H4 (cell line): ENCODE measurements at regions not wholly inside any gene's neighbourhood (a gene's known extent, or its start where the extent isn't known, plus 50 kb on each side); places are given as distances from the start of the nearest gene placed in this dataset.
A peak's percentile ranks its signal among the peaks of the same experiment; 100 is the strongest.

Experiments
- DNase-seq: peaks from one replicate; pipeline ENCODE4 v3.0.0-alpha.2; 2015; ENCODE audit warnings: low spot score

GRCh38 chr6:155599160-155599559, 143.5 kb upstream of the NOX3 start:
- no peak for DNase-seq

GRCh38 chr6:155595284-155595683, 139.6 kb upstream of the NOX3 start:
- DNase-seq, result peak; percentile 8

- DNase-seq, result no peak
These were observed 136.1 kb upstream of the NOX3 start for GRCh38 chr6:155591741-155592140.

- no peak for DNase-seq
These were observed 133.6 kb upstream of the NOX3 start for GRCh38 chr6:155589190-155589589.

- no peak for DNase-seq
These were observed 132.2 kb upstream of the NOX3 start for GRCh38 chr6:155587817-155588216.

GRCh38 chr6:155586090-155586489, 130.5 kb upstream of the NOX3 start:
- no peak for DNase-seq

- DNase-seq, result no peak
These were observed 128.4 kb upstream of the NOX3 start for GRCh38 chr6:155584006-155584405.

- no peak for DNase-seq
These were observed 126.7 kb upstream of the NOX3 start for GRCh38 chr6:155582016-155582991.

GRCh38 chr6:155580904-155581303, 125.3 kb upstream of the NOX3 start:
- DNase-seq, result no peak

- no peak for DNase-seq
These were observed 122.6 kb upstream of the NOX3 start for GRCh38 chr6:155578251-155578650.

- no peak for DNase-seq
These were observed 106.3 kb upstream of the NOX3 start for GRCh38 chr6:155561966-155562364.

- DNase-seq, result no peak
These were observed 105.8 kb upstream of the NOX3 start for GRCh38 chr6:155561257-155561965.

GRCh38 chr6:155549928-155550327, 94.3 kb upstream of the NOX3 start:
- no peak for DNase-seq

GRCh38 chr6:155549028-155549798, 93.6 kb upstream of the NOX3 start:
- no peak for DNase-seq

GRCh38 chr6:155548576-155548975, 92.9 kb upstream of the NOX3 start:
- DNase-seq, result no peak

- DNase-seq, result no peak
These were observed 89.0 kb upstream of the NOX3 start for GRCh38 chr6:155544677-155545076.

GRCh38 chr6:155543166-155543847, 87.7 kb upstream of the NOX3 start:
- no peak for DNase-seq

GRCh38 chr6:155542036-155542435, 86.4 kb upstream of the NOX3 start:
- no peak for DNase-seq

- no peak for DNase-seq
These were observed 83.2 kb upstream of the NOX3 start for GRCh38 chr6:155538708-155539390.

GRCh38 chr6:155534678-155535077, 79.0 kb upstream of the NOX3 start:
- DNase-seq, result no peak

- peak; percentile 18 for DNase-seq
These were observed 74.7 kb upstream of the NOX3 start for GRCh38 chr6:155530219-155530834.
